A549 (cell line): ENCODE measurements at regions not wholly inside any gene's neighbourhood (a gene's known extent, or its start where the extent isn't known, plus 50 kb on each side); places are given as distances from the start of the nearest gene placed in this dataset.

Experiments used
- CEBPB ChIP-seq, 2 experiments: fragments of >200 bp in 1 of 2; sonication (Bioruptor Twin) in 1 of 2; formaldehyde crosslinking in 1 of 2; IDR thresholded peaks; 2 replicates each; pipeline ENCODE4 v1.6.1; 2012 to 2016
- CTCF ChIP-seq: fragments of >200 bp; sonication (Bioruptor Twin); formaldehyde crosslinking; IDR thresholded peaks from 3 replicates; pipeline ENCODE4 v1.5.1; 2016
- ESRRA ChIP-seq: fragments of 150-350 bp; IDR thresholded peaks from 2 replicates; pipeline ENCODE4 v1.6.1; 2014; ENCODE audit warnings: mild to moderate bottlenecking, low read length, borderline replicate concordance
- PBX3 ChIP-seq: IDR thresholded peaks from 2 replicates; pipeline ENCODE4 v1.6.1; 2012
- POLR2A ChIP-seq: IDR thresholded peaks from 2 replicates; pipeline ENCODE4 v1.6.1; 2012; ENCODE audit warnings: mild to moderate bottlenecking, low read length
- RFX5 ChIP-seq: fragments of 450-650 bp; IDR thresholded peaks from 2 replicates; pipeline ENCODE4 v1.7.1; 2014; ENCODE audit warnings: antibody characterized with exemption, mild to moderate bottlenecking, moderate library complexity

GRCh38 chr2:150538651-150539201, 51.3 kb upstream of the RND3 start:
- TF ChIP-seq CTCF (no peak), ESRRA (no peak), PBX3 (no peak), POLR2A (no peak), RFX5 (no peak), CEBPB (IDR thresholded peaks at IDR 0.05) (no peak)
